GM21825 (cell line): ENCODE measurements at regions not wholly inside any gene's neighbourhood (a gene's known extent, or its start where the extent isn't known, plus 50 kb on each side); places are given as distances from the start of the nearest gene placed in this dataset.

Experiments used
- ATAC-seq: cut with Tn5 transposase; IDR thresholded peaks from one replicate; pipeline ENCODE4 v1.9.1; 2021; ENCODE audit warnings: mild to moderate bottlenecking, moderate library complexity; ENCODE audit not compliant: unreplicated experiment

DNA sequence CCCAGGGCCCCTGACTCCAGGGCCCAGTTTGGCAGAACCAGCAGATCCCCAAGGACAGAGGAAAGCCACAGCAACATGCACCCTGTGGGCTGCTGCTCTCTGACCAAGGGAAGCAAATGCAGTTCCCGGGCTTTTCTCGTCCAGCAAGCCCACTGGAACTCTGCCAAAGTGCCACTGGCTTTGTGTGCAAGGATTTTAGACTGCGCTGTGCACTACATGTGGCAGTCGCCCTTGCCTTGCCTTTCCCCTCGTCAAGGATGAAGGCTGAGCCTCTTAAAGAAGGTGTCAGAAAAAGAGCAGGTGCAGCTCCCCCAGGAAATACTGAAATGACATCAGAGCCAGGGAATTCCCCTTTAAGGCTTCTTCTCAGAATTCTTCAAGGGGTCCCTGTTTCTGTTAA lies 199.2 kb downstream of the TFCP2L1 start:
- ATAC-seq: no peak

DNA sequence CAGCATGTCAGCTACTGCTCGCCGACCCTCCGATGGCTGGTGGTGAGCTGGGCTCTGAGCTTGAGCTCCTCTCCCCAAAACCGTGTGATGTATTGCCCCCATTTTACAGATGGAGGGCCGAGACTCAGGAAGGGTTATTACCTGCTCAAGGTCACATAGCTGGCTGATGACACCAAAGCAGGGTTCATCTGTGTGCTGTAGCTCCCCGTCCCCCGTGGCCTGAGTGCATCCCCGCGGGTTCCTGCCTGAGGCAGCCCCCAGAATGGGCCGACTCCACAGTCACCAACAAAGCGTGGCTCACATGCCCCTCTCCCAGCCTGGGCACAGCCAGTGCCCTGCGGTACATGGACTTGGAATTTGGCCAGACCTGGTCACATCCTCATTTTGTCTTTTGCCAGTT lies 198.6 kb downstream of the TFCP2L1 start:
- ATAC-seq: no peak

DNA sequence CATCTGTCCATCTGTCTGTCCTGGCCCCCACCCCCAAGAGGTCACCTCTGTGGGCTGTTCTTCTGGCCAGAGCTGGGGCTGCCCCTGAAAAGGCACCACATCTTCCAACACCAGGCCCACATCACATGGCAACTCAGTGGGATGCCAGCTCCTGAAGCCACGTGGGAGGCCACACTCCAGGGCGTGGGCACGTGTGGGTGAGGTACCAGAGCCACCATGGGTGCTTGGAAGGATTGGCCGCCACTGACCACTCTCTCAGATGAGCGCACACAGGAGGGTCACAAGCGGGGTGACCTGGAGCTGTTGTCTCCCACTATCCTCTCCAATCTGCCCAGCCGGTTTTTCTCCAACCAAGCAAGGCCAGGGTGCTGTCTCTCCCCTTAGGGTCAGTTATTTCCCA lies 197.9 kb downstream of the TFCP2L1 start:
- no peak for ATAC-seq

DNA sequence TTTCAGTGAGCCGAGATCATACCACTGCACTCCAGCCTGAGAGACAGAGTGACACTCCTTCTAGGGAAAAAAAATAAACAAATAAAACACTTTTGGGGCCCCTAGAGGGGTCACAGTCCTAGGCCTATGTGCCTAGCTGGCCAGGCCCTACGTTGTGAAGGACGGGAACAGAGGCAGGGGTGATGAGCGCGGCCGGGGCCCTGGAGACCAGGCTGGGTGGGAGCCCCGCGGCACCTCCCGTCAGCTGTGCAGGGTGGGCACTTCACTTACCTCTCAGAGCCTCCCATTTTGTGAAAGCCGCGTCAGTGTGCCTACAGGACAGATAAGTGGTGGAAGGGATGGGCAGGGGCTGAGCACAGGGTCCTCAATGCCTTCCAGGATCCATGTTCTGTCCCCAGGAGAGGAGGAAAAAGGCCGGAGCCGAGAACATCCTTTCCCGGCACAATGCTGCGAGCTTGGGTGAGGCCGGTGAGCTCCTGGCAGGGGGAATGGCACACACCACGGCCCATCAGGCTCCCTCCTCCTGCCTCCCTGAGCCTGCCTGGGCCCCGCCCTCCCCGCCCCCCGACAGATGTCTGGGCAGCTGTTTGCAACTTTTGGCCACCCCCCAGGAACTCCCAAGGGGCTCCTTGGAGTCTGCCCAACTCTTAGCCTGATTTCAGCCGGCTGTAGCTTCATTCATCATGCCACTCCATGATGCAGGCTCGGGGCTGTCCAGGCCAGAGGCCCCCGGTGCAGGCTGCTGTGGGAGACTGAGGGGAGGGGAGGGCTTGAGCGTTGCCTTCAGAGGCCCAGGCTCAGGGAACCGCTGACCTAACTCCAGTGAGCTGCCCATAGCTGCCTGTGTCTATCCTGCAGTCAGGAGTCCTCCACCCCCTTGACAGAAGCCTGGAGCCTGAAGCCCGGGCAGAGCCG lies 196.5 kb downstream of the TFCP2L1 start:
- ATAC-seq: no peak

DNA sequence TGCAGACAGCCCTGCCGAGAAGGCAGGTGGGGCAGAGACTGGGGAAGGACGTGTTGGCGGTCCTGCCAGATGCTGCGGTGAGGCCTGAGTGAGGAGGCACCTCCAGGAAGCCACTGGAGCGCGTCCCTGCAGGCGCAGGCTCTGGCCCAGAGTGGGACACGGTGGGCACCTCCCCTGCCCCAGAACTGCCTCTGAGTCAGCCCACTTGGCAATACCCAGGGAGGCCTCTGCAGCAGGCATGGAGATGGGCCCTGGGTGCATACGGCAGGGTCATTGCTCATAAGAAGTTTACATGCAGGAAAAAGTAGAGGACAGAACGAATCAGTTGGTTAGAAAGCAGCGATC lies 195.9 kb downstream of the TFCP2L1 start:
- ATAC-seq: no peak

DNA sequence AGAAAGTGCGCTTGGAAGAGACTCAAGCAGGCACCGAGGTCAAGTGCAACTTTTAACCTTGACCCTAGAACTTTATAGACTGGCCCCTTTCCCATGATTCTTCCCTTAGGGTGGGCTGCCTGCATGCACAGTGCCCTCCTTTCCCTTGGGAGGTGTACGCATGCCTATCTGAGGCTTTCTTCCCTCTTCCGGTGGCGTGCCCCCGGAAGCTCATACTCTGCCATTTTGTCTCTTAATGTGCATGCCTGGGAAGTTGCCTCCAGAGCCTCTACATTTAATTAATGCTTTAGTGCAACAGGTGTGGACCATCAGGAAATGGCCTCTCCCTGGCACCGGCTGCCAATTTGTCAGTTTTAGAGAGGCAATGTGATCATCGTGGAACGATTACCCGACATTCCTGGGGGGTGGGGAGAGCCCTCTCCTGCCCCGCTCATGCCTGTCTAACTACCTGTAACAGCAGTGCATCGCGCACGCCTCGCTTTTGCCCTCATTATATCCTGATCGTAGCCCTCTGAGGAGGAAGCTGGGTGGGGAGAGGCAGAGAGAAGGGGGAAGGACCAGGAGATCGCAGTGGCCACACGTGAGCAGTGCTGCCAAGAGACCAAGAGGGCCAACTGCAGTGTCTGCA lies 194.8 kb downstream of the TFCP2L1 start:
- ATAC-seq: no peak

DNA sequence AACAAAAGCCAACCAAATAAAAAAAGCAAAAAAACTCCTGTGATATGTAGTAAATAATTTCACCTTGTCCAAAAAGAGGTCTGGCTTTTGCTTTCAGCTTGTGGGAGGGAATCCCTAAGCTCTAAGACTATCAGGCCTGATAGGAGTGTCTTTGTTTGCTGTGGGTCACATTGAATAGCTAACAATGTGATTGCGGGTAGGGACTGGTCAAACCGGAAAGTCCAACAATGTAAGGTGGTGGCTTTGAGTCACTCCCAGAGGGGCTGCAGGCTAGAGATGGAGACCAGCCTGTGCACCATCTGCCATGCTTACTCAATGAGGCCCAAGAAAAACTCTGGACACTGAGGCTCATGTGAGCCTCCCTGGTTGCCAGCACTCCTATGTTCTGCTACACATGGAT lies 192.9 kb downstream of the TFCP2L1 start:
- no peak for ATAC-seq

DNA sequence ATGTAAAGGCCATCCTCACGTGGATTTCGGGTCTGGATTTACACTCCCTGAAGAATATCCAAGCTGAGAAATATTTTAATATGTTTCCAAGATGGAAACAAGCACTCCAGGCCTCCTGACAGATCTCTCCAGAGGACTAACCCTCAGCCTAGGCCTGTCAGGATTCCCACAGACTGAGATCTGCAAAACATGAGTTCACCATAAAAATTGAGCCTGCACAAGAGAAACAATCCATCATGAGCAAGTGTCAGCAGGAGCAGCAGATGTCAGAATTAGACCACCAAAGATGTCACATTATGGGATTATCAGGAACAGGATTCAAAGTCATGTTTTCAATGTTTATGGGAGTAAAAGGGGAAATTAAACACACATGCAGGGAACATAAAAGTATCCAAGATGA lies 191.3 kb downstream of the TFCP2L1 start:
- ATAC-seq: no peak

DNA sequence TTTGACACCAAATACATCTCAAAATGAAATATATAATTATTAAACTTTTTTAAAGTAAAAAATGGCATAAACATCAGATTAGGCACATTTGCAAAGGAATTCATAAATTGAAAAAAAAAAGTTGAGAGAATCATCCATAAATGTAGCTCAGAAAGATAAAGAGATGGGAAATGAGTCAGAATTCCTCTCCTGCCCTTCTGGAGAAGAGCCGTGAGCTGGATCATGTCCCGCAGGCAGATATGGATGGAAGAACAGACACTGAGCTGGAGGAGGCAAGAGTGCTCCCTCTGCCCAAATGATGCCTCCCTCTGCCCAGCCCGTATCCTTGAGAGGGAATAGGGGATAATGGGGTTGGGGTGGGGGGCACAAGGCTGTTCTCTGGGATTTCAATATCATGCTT lies 190.9 kb downstream of the TFCP2L1 start:
- no peak for ATAC-seq

DNA sequence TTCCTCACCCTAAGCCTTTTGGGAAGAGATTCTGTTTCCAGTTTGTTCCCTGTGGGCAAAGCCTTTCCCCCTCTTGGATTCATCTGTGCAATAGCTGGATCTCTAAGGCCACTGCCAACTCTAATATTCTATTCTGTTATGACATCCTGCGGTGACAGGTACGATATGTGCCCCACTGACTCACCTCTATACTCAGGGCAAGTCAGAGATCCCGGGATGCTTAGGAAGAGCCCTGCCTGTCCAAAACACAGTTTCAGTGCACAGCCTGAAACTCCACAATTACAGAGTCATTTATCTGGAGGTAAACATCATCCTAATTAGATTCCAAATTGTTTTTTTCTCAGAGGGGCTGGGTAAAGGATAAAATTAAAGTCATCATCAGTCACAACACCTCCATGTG lies 190.2 kb downstream of the TFCP2L1 start:
- no peak for ATAC-seq

DNA sequence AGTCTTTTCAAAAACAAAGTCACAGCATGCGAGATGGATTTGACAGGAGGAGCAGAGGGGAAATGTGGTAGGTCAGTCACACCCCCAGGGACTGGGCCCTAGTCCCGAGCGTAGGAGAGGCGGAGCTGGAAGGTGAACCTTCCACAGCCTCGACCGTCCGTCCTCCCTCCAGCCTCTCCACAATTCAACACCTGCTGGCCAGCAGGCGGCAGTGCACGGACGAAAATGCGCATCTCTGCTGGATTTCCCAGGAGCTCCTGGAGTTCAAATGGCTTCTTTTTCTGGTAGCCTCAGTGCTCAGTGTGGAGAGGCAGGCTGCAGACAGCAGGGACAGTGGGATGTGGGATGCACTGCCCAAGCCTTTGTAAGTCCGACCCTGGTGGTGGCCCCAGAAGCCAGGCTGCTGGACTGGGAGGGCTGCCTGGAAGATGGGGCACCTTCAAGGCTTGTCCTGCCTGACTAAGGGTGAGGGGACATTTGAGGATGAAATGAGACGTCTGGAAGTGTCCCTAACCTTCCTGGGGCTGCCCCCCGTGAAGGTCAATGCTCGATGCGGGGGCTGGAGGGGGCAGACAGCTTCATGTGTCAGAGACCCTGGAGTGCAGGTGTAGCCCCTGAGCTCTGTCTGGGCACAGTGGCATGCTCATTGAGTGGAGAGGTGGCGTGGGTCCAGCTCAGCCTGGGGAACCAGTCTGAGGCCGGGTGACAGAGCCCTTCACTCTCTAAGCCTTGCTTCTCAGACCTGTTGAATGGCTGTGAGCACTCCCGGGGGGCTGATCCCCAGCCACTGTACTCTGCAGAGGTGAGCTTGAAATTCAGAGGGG lies 189.5 kb downstream of the TFCP2L1 start:
- no peak for ATAC-seq

DNA sequence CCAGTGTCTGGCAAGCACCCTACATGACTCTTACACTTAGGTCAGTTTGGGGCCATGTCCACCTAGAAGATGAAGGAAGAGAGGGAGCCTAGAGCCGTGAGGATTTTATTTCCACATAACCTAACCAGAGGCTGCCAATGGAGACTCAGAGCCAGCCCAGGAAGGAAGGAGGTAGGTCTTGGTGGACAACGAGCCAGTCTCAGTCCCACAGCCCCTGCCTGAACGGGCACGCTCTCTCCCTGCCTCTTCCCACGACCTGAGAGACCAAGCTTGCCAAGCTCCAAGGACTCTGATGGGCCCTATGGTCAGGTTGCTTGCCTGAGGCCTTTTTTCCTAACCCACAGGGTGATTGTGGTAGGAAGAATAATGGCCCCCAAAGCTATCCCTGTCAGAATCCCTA lies 188.4 kb downstream of the TFCP2L1 start:
- ATAC-seq: no peak

DNA sequence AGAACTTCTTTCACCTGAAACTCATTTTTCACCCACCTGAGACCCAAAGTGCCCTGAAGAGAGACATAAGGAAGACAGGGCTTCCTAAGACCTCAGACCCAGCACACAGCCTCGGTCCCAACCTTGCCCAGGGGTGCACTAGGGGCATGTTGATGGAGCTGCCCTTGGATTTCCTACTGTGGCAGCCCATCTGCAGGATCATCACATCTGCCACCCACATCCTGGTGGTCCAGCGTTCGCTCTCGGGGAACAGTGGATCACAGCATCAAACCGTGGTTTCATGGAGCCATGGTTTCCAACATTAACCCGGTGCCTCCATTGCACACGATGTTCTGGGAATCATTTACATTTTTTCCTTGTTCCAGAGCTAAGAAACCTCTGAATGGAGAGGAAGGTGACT lies 186.4 kb downstream of the TFCP2L1 start:
- no peak for ATAC-seq

DNA sequence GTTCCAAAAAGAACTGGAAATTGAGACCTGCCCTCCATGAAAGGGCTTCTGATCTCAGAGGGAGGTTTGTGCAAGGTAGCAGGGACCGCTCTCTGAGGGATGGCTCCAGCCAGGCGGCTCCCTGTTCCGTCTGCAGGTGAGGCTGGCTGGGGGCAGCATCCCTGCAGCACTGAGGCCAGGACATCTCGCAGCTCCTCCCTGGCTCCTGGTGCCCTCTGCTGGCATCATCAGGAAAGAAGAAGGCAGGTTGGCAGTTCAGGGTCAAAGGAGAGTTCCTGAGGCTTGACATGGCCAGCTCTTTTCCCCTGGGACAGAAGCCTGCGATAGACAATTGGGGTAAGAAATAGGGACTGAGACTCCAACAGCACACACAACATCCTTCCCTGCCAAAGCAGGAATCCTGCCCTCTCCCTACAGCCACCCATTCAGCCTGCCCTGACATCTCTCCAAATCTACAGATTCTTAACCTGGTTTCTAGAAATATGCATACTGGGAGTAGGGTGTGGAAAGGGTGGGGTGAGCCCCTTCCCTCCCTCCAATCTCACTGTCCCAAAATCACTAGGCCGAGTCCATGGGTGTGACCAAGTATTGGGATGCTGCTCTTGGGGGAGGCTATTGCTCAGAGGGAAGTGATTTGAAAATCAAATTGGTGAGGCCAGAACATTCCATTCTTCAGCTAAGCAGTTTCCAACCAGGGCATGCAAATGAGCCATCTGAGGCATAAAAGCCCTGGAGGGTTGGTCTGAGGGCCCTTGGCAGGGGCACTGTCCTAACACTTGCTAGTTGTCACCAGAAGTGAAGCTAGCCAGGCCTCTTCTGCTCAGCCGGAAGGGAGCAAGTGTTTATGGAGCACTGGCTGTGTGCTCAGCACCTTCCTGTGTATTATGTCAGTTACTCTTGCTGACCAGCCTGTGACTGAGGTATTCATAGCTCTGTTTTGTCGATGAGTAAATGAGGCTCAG lies 185.4 kb downstream of the TFCP2L1 start:
- no peak for ATAC-seq

DNA sequence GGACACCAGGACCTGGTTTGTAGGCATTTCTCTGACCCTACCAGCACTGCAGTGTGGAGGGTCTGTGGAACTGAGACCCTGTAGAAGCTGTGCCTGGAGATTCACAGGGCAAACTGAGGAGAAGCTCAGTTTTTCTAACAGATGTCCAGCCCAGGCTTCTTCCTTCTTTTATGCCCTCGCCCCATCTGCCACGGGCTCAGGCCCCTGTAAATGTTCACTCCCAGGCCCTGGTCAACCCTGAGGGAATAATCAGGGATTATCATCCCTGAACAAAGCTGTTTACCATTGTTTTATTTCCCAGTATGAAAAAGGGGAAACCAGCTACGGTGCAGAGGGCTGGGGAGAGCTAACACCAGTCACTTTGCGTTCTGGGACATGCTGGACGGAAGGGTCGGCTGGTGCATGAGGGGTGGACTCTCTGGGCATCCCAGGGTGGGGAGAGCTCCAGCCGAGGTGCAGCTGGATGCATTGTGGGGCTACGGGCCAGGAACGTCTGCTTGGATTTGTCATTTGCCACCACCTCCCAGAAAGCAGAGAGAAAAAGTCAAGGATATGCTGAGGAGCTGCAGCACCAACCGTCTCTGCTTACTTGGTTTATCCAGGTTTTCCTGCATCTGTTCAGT lies 183.8 kb downstream of the TFCP2L1 start:
- no peak for ATAC-seq

DNA sequence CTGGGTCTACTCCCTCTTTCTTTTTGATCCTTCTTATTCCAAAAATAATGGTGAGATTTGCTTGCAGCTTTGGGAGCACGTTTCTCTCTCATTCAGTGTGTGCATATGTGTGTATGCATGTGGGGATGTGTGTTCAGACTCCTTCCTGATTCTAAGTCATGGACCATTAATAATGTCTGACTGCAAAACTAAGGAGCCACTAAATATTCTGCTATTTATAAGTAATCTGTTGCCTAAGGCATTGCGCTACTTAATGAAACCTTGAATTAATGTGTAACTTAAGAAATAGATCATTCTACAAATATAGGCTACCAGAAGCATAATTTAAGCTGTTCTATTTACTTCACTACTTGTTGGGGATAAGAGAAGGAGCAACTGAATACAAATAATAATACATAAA lies 182.1 kb downstream of the TFCP2L1 start:
- ATAC-seq: no peak

DNA sequence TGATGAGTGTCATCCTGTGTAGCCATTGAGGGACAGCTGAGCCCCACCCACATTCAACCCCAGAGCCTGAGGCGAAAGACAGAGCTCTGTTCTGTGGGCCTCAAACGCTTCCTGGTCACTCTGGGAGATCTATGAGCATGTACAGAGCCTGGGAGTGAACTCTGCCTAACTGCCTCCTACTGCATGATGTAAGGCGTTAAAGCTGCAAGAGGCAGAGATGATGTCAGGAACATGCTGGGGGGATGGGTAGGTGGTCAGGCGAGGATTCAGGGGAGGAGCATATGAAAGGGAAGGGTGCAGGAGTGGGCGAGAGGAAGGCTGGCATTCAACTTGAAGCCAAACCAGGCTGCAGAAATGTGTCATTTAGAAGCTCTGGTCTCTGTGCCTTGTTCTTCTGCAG lies 181.0 kb downstream of the TFCP2L1 start:
- ATAC-seq: no peak

DNA sequence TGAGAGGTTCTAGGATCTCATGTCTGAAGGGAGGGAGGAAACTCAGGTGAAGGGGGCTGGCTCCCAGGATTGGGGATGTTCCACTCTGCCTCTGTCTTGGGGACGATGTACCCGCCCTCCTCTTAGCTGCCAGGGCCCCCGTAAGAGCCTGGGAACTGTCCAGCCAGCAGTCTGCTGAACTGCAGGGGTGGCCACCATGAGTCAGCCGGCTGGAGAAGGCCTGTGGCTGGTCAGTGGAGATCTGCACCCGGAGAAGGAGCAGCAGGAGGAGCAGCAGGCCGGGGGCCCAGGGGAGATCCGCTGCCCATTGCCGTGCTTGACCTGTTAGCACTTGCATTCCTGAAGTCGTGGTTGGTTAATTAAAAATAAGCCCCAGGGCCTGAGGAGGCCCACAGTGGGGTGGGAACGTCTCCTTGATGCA lies 180.3 kb downstream of the TFCP2L1 start:
- ATAC-seq: no peak

DNA sequence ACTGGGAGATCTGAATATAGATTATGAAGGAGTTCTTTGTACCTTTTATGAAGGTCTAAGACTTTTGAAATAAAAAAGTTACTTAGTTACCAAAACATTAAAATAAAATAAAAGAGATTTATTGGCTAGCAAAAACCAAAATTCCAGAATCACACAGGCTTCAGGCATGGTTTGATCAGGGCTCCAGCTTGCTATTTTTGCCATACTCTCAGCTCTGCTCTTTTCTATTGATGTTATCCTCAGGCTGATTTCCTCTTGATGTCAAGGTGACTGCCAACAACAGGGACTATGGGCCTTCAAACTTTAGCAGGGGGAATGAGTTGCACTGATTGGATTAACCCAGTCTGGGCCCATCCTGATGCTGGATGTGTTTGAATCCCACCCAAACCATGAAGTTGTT lies 174.1 kb downstream of the TFCP2L1 start:
- no peak for ATAC-seq

DNA sequence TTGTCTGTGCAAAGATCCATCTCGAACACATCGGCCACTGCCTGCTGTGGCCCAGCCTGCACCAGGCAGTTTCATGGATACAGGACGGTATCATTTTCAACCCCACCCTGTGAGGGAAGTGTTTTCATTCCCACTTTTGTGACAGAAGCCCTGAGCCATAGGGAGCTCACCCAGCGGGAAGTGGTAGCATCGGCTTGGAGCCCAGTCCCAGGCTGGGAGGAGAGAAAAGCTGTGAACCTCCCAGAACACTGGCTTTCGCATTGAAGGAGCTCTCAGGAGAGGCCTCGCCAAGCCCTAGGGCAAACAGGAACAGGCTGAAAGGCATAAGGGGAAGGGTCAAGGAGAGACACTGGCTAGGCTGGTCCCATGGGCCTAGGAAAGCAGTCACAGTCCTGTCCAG lies 166.1 kb downstream of the TFCP2L1 start:
- no peak for ATAC-seq
